ENCODE measurements at regions not wholly inside any gene's neighbourhood (a gene's known extent, or its start where the extent isn't known, plus 50 kb on each side); places are given as distances from the start of the nearest gene placed in this dataset.

GRCh38 chrX:134162032-134162431 is 75.0 kb upstream of the CCDC160 start:
- no peaks in the 10 kb centered on the region for H3K4me1 ChIP-seq (ENCODE audit: insufficient read depth, poor library complexity, severe bottlenecking)
- no peaks in the 10 kb centered on the region for H3K9me3 ChIP-seq (ENCODE audit: severe bottlenecking)
- DNase-seq (ENCODE audit: low spot score) (no peak), ATAC-seq (ENCODE audit: low read depth) (no peak)
- TF ChIP-seq CTCF (IDR thresholded peaks at IDR 0.05; ENCODE audit: poor library complexity, severe bottlenecking), result no peak
- H3K4me3 ChIP-seq (ENCODE audit: severe bottlenecking), result no peak overlapping the region
- H3K36me3 ChIP-seq (ENCODE audit: low read depth), result no peaks in the 10 kb centered on the region
- no peak overlapping the region for H3K27ac ChIP-seq (ENCODE audit: poor library complexity, severe bottlenecking)
- no peaks in the 10 kb centered on the region for H3K27me3 ChIP-seq (ENCODE audit: insufficient read depth, poor library complexity, severe bottlenecking)

- H3K27me3 ChIP-seq (ENCODE audit: insufficient read depth, poor library complexity, severe bottlenecking), result no peaks in the 10 kb centered on the region
Observed at GRCh38 chrX:134163836-134164235, 73.1 kb upstream of the CCDC160 start.

GRCh38 chrX:134167591-134168203 is 69.3 kb upstream of the CCDC160 start:
- TF ChIP-seq CTCF (IDR thresholded peaks at IDR 0.05; ENCODE audit: poor library complexity, severe bottlenecking), result no peak
- Histone ChIP-seq H3K4me3 (ENCODE audit: severe bottlenecking) (no peak overlapping the region), H3K4me1 (ENCODE audit: insufficient read depth, poor library complexity, severe bottlenecking) (no peaks in the 10 kb centered on the region), H3K9me3 (ENCODE audit: severe bottlenecking) (no peaks in the 10 kb centered on the region), H3K36me3 (ENCODE audit: low read depth) (no peaks in the 10 kb centered on the region), H3K27me3 (ENCODE audit: insufficient read depth, poor library complexity, severe bottlenecking) (peaks cover 12% of the 10 kb centered on the region), H3K27ac (ENCODE audit: poor library complexity, severe bottlenecking) (no peak overlapping the region)
- DNase-seq (ENCODE audit: low spot score) (no peak), ATAC-seq (ENCODE audit: low read depth) (no peak)

More at GRCh38 chrX:134163836-134164235, 73.1 kb upstream of the CCDC160 start:
- H3K9me3 ChIP-seq (ENCODE audit: severe bottlenecking), result no peaks in the 10 kb centered on the region
- no peak overlapping the region for H3K27ac ChIP-seq (ENCODE audit: poor library complexity, severe bottlenecking)
- ATAC-seq (ENCODE audit: low read depth) (no peak), DNase-seq (ENCODE audit: low spot score) (no peak)
- no peaks in the 10 kb centered on the region for H3K4me1 ChIP-seq (ENCODE audit: insufficient read depth, poor library complexity, severe bottlenecking)
- no peak overlapping the region for H3K4me3 ChIP-seq (ENCODE audit: severe bottlenecking)
- H3K36me3 ChIP-seq (ENCODE audit: low read depth), result no peaks in the 10 kb centered on the region
- no peak for TF ChIP-seq CTCF (IDR thresholded peaks at IDR 0.05; ENCODE audit: poor library complexity, severe bottlenecking)

- DNase-seq (ENCODE audit: low spot score) (no peak), ATAC-seq (ENCODE audit: low read depth) (peak; percentile 42)
- Histone ChIP-seq H3K9me3 (ENCODE audit: severe bottlenecking) (no peaks in the 10 kb centered on the region), H3K36me3 (ENCODE audit: low read depth) (no peaks in the 10 kb centered on the region), H3K27ac (ENCODE audit: poor library complexity, severe bottlenecking) (no peak overlapping the region), H3K4me3 (ENCODE audit: severe bottlenecking) (peak overlapping the region; percentile 28), H3K27me3 (ENCODE audit: insufficient read depth, poor library complexity, severe bottlenecking) (peaks cover 25% of the 10 kb centered on the region), H3K4me1 (ENCODE audit: insufficient read depth, poor library complexity, severe bottlenecking) (no peaks in the 10 kb centered on the region)
- TF ChIP-seq CTCF (IDR thresholded peaks at IDR 0.05; ENCODE audit: poor library complexity, severe bottlenecking), result no peak
Observed at GRCh38 chrX:134171661-134172587, 65.1 kb upstream of the CCDC160 start.

Measured in RWPE2 (cell line).